ENCODE measurements at regions not wholly inside any gene's neighbourhood (a gene's known extent, or its start where the extent isn't known, plus 50 kb on each side); places are given as distances from the start of the nearest gene placed in this dataset.

DNA sequence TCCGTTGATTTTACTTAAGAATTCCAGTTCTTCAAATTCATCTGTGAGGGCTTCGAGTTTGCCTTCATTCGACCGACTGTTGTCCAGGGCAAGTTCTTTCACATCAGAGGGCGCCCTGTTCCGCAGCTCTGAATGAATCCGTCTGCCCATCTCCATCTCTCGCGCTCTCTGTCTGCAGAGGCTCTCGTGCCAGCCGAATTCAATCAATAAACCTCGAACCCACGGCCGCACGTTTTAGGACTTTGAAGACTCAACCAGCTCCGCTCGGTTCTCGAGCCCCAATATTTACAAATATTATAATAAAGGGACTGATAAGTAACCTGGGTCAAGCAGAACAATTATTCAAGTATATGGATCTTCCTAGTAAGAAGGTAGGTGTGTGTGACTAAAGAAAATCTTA lies 556.4 kb upstream of the SMIM31 start:
- TF ChIP-seq, protein P1, sequence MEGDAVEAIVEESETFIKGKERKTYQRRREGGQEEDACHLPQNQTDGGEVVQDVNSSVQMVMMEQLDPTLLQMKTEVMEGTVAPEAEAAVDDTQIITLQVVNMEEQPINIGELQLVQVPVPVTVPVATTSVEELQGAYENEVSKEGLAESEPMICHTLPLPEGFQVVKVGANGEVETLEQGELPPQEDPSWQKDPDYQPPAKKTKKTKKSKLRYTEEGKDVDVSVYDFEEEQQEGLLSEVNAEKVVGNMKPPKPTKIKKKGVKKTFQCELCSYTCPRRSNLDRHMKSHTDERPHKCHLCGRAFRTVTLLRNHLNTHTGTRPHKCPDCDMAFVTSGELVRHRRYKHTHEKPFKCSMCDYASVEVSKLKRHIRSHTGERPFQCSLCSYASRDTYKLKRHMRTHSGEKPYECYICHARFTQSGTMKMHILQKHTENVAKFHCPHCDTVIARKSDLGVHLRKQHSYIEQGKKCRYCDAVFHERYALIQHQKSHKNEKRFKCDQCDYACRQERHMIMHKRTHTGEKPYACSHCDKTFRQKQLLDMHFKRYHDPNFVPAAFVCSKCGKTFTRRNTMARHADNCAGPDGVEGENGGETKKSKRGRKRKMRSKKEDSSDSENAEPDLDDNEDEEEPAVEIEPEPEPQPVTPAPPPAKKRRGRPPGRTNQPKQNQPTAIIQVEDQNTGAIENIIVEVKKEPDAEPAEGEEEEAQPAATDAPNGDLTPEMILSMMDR (IDR thresholded peaks at IDR 0.05; ENCODE audit: low read depth, low read length) = no peak
- no peak for TF ChIP-seq POLR2A (IDR thresholded peaks at IDR 0.05; ENCODE audit: extremely low read depth, insufficient read length)
- no peak for TF ChIP-seq MAX (IDR thresholded peaks at IDR 0.05; ENCODE audit: low read depth, low read length)
- no peak for TF ChIP-seq MYC (IDR thresholded peaks at IDR 0.05; ENCODE audit: low read depth, low read length)

All from NB4 (cell line).